GM23338 (cell line): ENCODE measurements at regions not wholly inside any gene's neighbourhood (a gene's known extent, or its start where the extent isn't known, plus 50 kb on each side); places are given as distances from the start of the nearest gene placed in this dataset.

Experiments
- CTCF ChIP-seq, 2 experiments: fragments of 200-600 bp in 1 of 2; sonication (generic) in 1 of 2; conservative IDR thresholded peaks; 2 replicates each; pipeline versions ENCODE4 v1.5.1 to v1.6.1; 2016 to 2017; ENCODE audit warnings: antibody characterized with exemption in 2 of 2, low read depth in 2 of 2, mild to moderate bottlenecking in 2 of 2, moderate library complexity in 1 of 2
- EZH2phosphoT487 ChIP-seq: fragments of 200-600 bp; sonication (generic); IDR thresholded peaks from one replicate; pipeline ENCODE4 v1.8.1; 2018; ENCODE audit warnings: antibody characterized with exemption; ENCODE audit not compliant: unreplicated experiment
- NANOG ChIP-seq: IDR thresholded peaks from 2 replicates; pipeline ENCODE4 v1.6.1; 2016; ENCODE audit warnings: antibody characterized with exemption, borderline replicate concordance
- POLR2AphosphoS5 ChIP-seq: IDR thresholded peaks from 2 replicates; pipeline ENCODE4 v1.6.1; 2016; ENCODE audit warnings: antibody characterized with exemption, low read depth
- TF ChIP-seq, protein P1 (sequence below): IDR thresholded peaks from one replicate; pipeline ENCODE4 v1.6.1; 2018; ENCODE audit warnings: antibody characterized with exemption; ENCODE audit not compliant: unreplicated experiment

GRCh38 chr6:154901876-154902552 is 93.1 kb upstream of the TIAM2 start:
- TF ChIP-seq NANOG = no peak
- no peak for TF ChIP-seq CTCF (conservative IDR thresholded peaks at IDR 0.05; ENCODE audit: low read depth in 2 of 2)
- TF ChIP-seq EZH2phosphoT487 = no peak
- TF ChIP-seq POLR2AphosphoS5 = no peak
- TF ChIP-seq, protein P1, sequence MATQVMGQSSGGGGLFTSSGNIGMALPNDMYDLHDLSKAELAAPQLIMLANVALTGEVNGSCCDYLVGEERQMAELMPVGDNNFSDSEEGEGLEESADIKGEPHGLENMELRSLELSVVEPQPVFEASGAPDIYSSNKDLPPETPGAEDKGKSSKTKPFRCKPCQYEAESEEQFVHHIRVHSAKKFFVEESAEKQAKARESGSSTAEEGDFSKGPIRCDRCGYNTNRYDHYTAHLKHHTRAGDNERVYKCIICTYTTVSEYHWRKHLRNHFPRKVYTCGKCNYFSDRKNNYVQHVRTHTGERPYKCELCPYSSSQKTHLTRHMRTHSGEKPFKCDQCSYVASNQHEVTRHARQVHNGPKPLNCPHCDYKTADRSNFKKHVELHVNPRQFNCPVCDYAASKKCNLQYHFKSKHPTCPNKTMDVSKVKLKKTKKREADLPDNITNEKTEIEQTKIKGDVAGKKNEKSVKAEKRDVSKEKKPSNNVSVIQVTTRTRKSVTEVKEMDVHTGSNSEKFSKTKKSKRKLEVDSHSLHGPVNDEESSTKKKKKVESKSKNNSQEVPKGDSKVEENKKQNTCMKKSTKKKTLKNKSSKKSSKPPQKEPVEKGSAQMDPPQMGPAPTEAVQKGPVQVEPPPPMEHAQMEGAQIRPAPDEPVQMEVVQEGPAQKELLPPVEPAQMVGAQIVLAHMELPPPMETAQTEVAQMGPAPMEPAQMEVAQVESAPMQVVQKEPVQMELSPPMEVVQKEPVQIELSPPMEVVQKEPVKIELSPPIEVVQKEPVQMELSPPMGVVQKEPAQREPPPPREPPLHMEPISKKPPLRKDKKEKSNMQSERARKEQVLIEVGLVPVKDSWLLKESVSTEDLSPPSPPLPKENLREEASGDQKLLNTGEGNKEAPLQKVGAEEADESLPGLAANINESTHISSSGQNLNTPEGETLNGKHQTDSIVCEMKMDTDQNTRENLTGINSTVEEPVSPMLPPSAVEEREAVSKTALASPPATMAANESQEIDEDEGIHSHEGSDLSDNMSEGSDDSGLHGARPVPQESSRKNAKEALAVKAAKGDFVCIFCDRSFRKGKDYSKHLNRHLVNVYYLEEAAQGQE = no peak
